ENCODE measurements at regions not wholly inside any gene's neighbourhood (a gene's known extent, or its start where the extent isn't known, plus 50 kb on each side); places are given as distances from the start of the nearest gene placed in this dataset.

DNA sequence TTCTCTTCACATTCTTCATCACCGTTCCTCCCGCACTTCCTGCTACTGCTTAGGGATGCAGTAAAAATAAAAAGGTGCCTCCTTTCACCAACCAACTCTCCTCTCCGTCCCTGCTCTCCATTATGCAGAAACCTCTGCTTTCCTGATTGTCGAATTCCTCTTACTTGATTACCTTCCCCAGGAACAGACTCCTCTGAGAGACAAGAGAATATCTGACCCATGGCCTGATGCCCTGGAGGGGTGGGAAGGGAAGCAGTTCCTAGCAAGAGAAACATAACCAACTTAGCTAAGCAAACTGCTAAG is 80.9 kb downstream of the TRIM29 start:
- Histone ChIP-seq H3K9me3 (no peaks in the 10 kb centered on the region), H3K27me3 (peaks cover 0 to 21% (median 10%) of the 10 kb centered on the region in 7 donors), H3K4me1 (no peaks in the 10 kb centered on the region), H3K4me3 (no peak overlapping the region), H3K36me3 (no peaks in the 10 kb centered on the region), H3K27ac (no peak overlapping the region)
- no peak for ATAC-seq
- WGBS, 2 donors = 71 to 85% methylated on average over 4 of the region's 4 CpGs
- intact Hi-C loops (cut with DNase I) = no loop called here
- no peak for DNase-seq
- no peak for TF ChIP-seq CTCF (IDR thresholded peaks at IDR 0.05)

- no peaks in the 10 kb centered on the region for H3K36me3 ChIP-seq
- 91 to 93% methylated on average over 10 of the region's 10 CpGs for WGBS, 2 donors
- ATAC-seq = no peak
- no peak for DNase-seq
- H3K4me1 ChIP-seq = no peaks in the 10 kb centered on the region
- no peak for TF ChIP-seq CTCF (IDR thresholded peaks at IDR 0.05)
- H3K27me3 ChIP-seq = peaks cover 0 to 19% (median 5%) of the 10 kb centered on the region in 7 donors
- H3K4me3 ChIP-seq = no peak overlapping the region
- intact Hi-C loops (cut with DNase I) = no loop called here
- H3K9me3 ChIP-seq = no peaks in the 10 kb centered on the region
- H3K27ac ChIP-seq = no peak overlapping the region
Measured at GRCh38 chr11:120056301-120057027, 81.4 kb downstream of the TRIM29 start.

GRCh38 chr11:120055646-120056045 is 82.3 kb downstream of the TRIM29 start:
- no peak for TF ChIP-seq CTCF (IDR thresholded peaks at IDR 0.05)
- Histone ChIP-seq H3K36me3 (no peaks in the 10 kb centered on the region), H3K27me3 (peaks cover 0 to 19% (median 3%) of the 10 kb centered on the region in 7 donors), H3K9me3 (no peaks in the 10 kb centered on the region), H3K4me1 (no peaks in the 10 kb centered on the region), H3K4me3 (no peak overlapping the region), H3K27ac (no peak overlapping the region)
- ATAC-seq = no peak
- intact Hi-C loops (cut with DNase I) = no loop called here
- DNase-seq = no peak

DNA sequence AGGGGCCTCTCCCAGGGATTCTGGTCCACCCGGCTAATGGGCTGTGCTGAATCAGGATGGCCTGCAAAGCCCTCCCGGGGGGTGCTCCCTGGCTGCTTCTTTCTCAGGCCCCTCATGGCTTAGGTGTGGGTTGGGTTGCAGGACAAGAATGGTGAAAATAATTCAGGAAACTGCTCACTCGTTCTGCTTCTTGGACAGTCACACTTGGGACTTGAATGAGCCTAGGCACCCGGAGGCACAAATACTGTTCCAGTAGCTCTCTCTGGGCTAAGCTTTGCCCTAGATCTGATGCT is 83.2 kb downstream of the TRIM29 start:
- TF ChIP-seq CTCF (IDR thresholded peaks at IDR 0.05) = no peak
- intact Hi-C loops (cut with DNase I) = no loop called here
- Histone ChIP-seq H3K27ac (no peak overlapping the region), H3K4me1 (no peaks in the 10 kb centered on the region), H3K36me3 (no peaks in the 10 kb centered on the region), H3K4me3 (no peak overlapping the region), H3K9me3 (no peaks in the 10 kb centered on the region), H3K27me3 (peaks cover 0 to 19% (median 3%) of the 10 kb centered on the region in 7 donors)
- WGBS, 2 donors = 81 to 90% methylated on average over 4 of the region's 4 CpGs
- DNase-seq (no peak), ATAC-seq (no peak)

All from heart right ventricle (tissue), 16 donors.